HG03097 (cell line): ENCODE measurements at regions not wholly inside any gene's neighbourhood (a gene's known extent, or its start where the extent isn't known, plus 50 kb on each side); places are given as distances from the start of the nearest gene placed in this dataset.

Source experiments
- ATAC-seq: cut with Tn5 transposase; IDR thresholded peaks from one replicate; pipeline ENCODE4 v1.9.1; 2021; ENCODE audit not compliant: unreplicated experiment, low FRiP score

- ATAC-seq: peak; percentile 87
Measured at GRCh38 chr12:89949457-89950195, 241.0 kb upstream of the ATP2B1 start.

- ATAC-seq: no peak
Measured at GRCh38 chr12:89948271-89949175, 239.9 kb upstream of the ATP2B1 start.

GRCh38 chr12:89947437-89948270 is 239.0 kb upstream of the ATP2B1 start:
- ATAC-seq: no peak

- ATAC-seq: no peak
Measured at GRCh38 chr12:89946518-89947135, 238.0 kb upstream of the ATP2B1 start.

GRCh38 chr12:89945123-89945522 is 236.5 kb upstream of the ATP2B1 start:
- no peak for ATAC-seq

GRCh38 chr12:89943463-89943862 is 234.8 kb upstream of the ATP2B1 start:
- no peak for ATAC-seq

GRCh38 chr12:89941436-89941835 is 232.8 kb upstream of the ATP2B1 start:
- no peak for ATAC-seq

GRCh38 chr12:89939522-89940215 is 231.0 kb upstream of the ATP2B1 start:
- no peak for ATAC-seq

- no peak for ATAC-seq
Measured at GRCh38 chr12:89936631-89937030, 228.0 kb upstream of the ATP2B1 start.

- ATAC-seq: peak; percentile 70
Measured at GRCh38 chr12:89935850-89936249, 227.2 kb upstream of the ATP2B1 start.

GRCh38 chr12:89933911-89934310 is 225.3 kb upstream of the ATP2B1 start:
- ATAC-seq: no peak

- ATAC-seq: no peak
Measured at GRCh38 chr12:89932954-89933353, 224.3 kb upstream of the ATP2B1 start.

- no peak for ATAC-seq
Measured at GRCh38 chr12:89928467-89928866, 219.8 kb upstream of the ATP2B1 start.

- peak; percentile 99 for ATAC-seq
Measured at GRCh38 chr12:89927226-89927698, 218.6 kb upstream of the ATP2B1 start.

GRCh38 chr12:89924191-89924590 is 215.6 kb upstream of the ATP2B1 start:
- ATAC-seq: no peak

GRCh38 chr12:89923091-89923490 is 214.5 kb upstream of the ATP2B1 start:
- no peak for ATAC-seq

GRCh38 chr12:89920866-89921265 is 212.2 kb upstream of the ATP2B1 start:
- ATAC-seq: no peak

- no peak for ATAC-seq
Measured at GRCh38 chr12:89919241-89919906, 210.7 kb upstream of the ATP2B1 start.

GRCh38 chr12:89918172-89918846 is 209.7 kb upstream of the ATP2B1 start:
- ATAC-seq: no peak
